ENCODE measurements at regions not wholly inside any gene's neighbourhood (a gene's known extent, or its start where the extent isn't known, plus 50 kb on each side); places are given as distances from the start of the nearest gene placed in this dataset.

DNA sequence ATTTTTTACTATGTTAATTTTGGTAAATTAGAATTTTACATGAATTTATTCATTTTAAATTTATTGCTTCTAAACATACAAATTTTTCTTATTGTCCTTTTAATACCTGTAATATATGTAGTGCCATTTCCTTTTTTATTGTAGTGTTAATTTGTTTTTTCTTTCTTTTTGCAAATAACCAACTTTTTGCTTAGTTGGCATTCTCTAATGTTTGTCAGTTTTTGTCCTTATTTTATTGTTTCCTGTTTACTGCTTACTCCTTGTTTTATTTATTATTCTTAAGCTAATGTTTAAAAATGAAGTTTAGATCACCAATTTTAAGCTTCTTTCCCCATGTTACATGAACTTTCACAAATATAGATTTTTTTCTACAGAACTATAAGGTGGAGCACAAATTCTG, 516.6 kb downstream of the SLITRK1 start:
- H3K27ac ChIP-seq = no peak overlapping the region
- no peak for TF ChIP-seq ZFX (IDR thresholded peaks at IDR 0.05)
- TF ChIP-seq, protein P1, sequence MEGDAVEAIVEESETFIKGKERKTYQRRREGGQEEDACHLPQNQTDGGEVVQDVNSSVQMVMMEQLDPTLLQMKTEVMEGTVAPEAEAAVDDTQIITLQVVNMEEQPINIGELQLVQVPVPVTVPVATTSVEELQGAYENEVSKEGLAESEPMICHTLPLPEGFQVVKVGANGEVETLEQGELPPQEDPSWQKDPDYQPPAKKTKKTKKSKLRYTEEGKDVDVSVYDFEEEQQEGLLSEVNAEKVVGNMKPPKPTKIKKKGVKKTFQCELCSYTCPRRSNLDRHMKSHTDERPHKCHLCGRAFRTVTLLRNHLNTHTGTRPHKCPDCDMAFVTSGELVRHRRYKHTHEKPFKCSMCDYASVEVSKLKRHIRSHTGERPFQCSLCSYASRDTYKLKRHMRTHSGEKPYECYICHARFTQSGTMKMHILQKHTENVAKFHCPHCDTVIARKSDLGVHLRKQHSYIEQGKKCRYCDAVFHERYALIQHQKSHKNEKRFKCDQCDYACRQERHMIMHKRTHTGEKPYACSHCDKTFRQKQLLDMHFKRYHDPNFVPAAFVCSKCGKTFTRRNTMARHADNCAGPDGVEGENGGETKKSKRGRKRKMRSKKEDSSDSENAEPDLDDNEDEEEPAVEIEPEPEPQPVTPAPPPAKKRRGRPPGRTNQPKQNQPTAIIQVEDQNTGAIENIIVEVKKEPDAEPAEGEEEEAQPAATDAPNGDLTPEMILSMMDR (conservative IDR thresholded peaks at IDR 0.05) = no peak

GRCh38 chr13:83355041-83355440, 527.2 kb downstream of the SLITRK1 start:
- TF ChIP-seq, protein P1 (conservative IDR thresholded peaks at IDR 0.05) = no peak
- TF ChIP-seq ZFX (IDR thresholded peaks at IDR 0.05) = no peak
- no peak overlapping the region for H3K27ac ChIP-seq

DNA sequence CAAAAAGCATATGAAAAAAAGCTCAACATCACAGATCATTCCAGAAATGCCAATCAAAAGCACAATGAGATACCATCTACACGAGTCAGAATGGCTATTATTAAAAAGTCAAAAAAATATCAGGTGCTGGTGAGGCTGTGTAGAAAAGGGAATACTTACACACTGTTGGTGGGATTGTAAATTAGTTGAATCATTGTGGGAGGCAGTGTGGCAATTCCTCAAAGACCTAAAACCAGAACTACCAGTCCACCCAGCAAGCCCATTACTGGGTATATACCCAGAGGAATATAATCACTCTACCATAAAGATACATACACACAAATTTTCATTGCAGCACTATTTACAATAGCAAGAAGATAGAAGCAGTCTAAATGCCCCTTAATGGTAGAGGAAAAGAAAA, 529.9 kb downstream of the SLITRK1 start:
- H3K27ac ChIP-seq = no peak overlapping the region
- TF ChIP-seq, protein P1 (conservative IDR thresholded peaks at IDR 0.05) = no peak
- no peak for TF ChIP-seq ZFX (IDR thresholded peaks at IDR 0.05)

DNA sequence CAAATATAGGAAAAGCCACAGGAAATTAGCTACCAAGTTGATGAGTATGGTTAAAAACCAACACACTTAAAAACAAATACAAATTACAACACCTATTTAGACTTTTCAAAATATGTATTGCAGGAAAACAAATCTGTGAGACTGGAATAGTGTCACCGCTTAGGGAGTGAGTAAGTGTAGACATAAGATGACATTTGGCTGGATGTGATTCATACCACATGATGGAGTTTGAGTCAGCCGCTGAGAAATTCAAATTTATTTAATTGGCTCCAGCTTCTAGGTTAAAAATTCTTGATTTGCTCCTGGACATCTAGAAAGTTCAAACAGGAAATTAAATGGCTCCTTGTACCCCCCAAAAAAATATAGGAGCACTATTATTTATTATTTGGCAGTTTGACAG, 531.7 kb downstream of the SLITRK1 start:
- TF ChIP-seq, protein P1 (conservative IDR thresholded peaks at IDR 0.05) = no peak
- no peak for TF ChIP-seq ZFX (IDR thresholded peaks at IDR 0.05)
- no peak overlapping the region for H3K27ac ChIP-seq

GRCh38 chr13:83344518-83344917, 537.8 kb downstream of the SLITRK1 start:
- no peak overlapping the region for H3K27ac ChIP-seq
- TF ChIP-seq ZFX (IDR thresholded peaks at IDR 0.05) = no peak
- TF ChIP-seq, protein P1 (conservative IDR thresholded peaks at IDR 0.05) = no peak

GRCh38 chr13:83340170-83340569, 542.1 kb downstream of the SLITRK1 start:
- no peak overlapping the region for H3K27ac ChIP-seq
- TF ChIP-seq, protein P1 (conservative IDR thresholded peaks at IDR 0.05) = peak; percentile 20; the same call in 1 of the 2 replicates
- TF ChIP-seq ZFX (IDR thresholded peaks at IDR 0.05) = no peak

- no peak overlapping the region for H3K27ac ChIP-seq
- TF ChIP-seq, protein P1 (conservative IDR thresholded peaks at IDR 0.05) = no peak
- no peak for TF ChIP-seq ZFX (IDR thresholded peaks at IDR 0.05)
These were observed 548.5 kb downstream of the SLITRK1 start for GRCh38 chr13:83333614-83334388.
